ENCODE measurements at regions not wholly inside any gene's neighbourhood (a gene's known extent, or its start where the extent isn't known, plus 50 kb on each side); places are given as distances from the start of the nearest gene placed in this dataset.

DNA sequence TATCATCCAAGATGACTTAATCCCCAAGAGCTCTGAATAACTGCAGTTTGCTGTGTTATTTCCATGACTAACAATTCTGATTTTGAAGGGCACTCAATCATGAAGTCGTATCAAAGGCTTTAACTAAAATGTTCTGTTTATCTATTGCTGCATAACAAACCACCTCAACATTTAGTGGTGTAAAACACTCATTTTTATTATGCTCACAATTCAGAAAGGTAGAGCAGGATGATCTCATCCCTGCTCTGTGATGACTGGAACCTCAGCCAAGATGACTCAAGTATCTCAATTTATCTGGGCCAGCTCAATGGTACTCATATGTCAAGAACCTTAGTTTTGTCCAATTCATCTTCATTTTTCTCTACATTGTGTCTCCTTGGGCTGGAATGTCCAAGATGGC is 451.1 kb downstream of the PPARGC1A start:
- TF ChIP-seq, protein P1, sequence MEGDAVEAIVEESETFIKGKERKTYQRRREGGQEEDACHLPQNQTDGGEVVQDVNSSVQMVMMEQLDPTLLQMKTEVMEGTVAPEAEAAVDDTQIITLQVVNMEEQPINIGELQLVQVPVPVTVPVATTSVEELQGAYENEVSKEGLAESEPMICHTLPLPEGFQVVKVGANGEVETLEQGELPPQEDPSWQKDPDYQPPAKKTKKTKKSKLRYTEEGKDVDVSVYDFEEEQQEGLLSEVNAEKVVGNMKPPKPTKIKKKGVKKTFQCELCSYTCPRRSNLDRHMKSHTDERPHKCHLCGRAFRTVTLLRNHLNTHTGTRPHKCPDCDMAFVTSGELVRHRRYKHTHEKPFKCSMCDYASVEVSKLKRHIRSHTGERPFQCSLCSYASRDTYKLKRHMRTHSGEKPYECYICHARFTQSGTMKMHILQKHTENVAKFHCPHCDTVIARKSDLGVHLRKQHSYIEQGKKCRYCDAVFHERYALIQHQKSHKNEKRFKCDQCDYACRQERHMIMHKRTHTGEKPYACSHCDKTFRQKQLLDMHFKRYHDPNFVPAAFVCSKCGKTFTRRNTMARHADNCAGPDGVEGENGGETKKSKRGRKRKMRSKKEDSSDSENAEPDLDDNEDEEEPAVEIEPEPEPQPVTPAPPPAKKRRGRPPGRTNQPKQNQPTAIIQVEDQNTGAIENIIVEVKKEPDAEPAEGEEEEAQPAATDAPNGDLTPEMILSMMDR (IDR thresholded peaks at IDR 0.05): no peak
- TF ChIP-seq, protein P2, sequence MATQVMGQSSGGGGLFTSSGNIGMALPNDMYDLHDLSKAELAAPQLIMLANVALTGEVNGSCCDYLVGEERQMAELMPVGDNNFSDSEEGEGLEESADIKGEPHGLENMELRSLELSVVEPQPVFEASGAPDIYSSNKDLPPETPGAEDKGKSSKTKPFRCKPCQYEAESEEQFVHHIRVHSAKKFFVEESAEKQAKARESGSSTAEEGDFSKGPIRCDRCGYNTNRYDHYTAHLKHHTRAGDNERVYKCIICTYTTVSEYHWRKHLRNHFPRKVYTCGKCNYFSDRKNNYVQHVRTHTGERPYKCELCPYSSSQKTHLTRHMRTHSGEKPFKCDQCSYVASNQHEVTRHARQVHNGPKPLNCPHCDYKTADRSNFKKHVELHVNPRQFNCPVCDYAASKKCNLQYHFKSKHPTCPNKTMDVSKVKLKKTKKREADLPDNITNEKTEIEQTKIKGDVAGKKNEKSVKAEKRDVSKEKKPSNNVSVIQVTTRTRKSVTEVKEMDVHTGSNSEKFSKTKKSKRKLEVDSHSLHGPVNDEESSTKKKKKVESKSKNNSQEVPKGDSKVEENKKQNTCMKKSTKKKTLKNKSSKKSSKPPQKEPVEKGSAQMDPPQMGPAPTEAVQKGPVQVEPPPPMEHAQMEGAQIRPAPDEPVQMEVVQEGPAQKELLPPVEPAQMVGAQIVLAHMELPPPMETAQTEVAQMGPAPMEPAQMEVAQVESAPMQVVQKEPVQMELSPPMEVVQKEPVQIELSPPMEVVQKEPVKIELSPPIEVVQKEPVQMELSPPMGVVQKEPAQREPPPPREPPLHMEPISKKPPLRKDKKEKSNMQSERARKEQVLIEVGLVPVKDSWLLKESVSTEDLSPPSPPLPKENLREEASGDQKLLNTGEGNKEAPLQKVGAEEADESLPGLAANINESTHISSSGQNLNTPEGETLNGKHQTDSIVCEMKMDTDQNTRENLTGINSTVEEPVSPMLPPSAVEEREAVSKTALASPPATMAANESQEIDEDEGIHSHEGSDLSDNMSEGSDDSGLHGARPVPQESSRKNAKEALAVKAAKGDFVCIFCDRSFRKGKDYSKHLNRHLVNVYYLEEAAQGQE (IDR thresholded peaks at IDR 0.05; ENCODE audit: insufficient read depth in 1 of 2, low read depth in 2 of 2, low read length in 1 of 2): no peak
